Jurkat, Clone E6-1 (cell line): ENCODE measurements at regions not wholly inside any gene's neighbourhood (a gene's known extent, or its start where the extent isn't known, plus 50 kb on each side); places are given as distances from the start of the nearest gene placed in this dataset.
"Not testable (repeated sequence)": the region's sequence is repeated elsewhere in the genome, so short reads cannot be mapped to it uniquely, and the experiment has no call there.

ENCODE experiments used
- DNase-seq: peaks from one replicate; pipeline ENCODE4 v3.0.0-alpha.2; 2011; ENCODE audit warnings: low read depth, low spot score
- H3K4me3 ChIP-seq: 2 replicates; pipeline ENCODE4 v1.5.1; 2011; ENCODE audit warnings: mild to moderate bottlenecking, low read length, control low read depth, moderate library complexity

DNA sequence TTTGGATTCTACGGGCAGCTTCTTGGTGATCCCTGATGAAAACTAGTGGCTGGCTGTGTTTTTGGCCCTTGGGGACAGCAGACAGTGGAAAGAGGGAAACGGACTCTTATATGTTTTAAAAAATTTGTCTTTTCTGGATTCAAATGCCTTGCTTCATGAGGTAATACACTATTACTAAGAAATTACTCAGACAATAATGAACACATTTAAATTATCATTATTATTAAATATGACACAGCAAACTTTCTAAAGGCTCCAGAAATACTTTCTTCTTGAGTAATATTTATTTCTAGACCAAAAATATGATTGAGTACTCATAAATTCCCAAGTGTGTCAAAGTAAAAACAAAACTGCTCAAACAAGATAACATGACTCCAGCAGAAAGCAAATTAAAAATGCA, 520.7 kb upstream of the AADAT start:
- DNase-seq = no peak
- H3K4me3 ChIP-seq = no peak overlapping the region

DNA sequence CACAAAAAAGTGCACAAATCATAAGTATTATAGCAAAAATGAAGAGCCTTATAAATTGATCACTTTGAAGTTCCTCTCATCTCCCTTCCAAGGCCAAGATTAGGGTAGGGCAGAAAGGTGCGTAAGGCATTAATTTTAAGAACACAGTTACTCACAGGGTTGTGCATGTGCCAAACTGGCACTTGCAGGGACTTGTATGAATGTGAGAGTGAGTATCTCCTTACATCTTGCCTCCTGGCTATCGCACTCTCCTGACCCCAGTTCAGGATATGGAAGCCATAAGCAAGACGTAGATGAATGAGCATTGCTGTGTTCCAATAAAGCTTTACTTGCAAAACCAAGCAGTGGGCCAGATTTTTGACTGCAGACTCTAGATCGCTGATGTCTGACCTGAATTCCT, 510.1 kb upstream of the AADAT start:
- no peak for DNase-seq
- H3K4me3 ChIP-seq = no peak overlapping the region

DNA sequence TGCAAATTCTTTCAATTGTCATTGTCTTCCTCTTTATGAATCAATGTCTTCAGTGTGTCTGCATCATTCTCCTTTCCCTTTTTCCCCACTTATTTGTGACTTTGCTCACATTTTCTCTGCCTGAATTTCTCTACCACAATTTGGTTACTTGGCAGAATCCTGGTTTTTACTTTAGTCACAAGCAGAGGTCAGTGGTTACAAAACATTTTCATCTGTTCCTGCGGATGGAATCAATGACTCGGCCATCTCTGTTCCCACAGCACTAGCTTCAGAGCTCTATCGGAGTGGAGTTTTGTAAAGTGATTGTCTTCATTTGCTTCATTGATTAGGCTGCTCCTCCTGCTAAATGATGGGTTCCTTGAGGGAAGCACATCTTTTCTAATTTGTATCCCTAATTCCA, 501.3 kb upstream of the AADAT start:
- H3K4me3 ChIP-seq = no peak overlapping the region
- no peak for DNase-seq

DNA sequence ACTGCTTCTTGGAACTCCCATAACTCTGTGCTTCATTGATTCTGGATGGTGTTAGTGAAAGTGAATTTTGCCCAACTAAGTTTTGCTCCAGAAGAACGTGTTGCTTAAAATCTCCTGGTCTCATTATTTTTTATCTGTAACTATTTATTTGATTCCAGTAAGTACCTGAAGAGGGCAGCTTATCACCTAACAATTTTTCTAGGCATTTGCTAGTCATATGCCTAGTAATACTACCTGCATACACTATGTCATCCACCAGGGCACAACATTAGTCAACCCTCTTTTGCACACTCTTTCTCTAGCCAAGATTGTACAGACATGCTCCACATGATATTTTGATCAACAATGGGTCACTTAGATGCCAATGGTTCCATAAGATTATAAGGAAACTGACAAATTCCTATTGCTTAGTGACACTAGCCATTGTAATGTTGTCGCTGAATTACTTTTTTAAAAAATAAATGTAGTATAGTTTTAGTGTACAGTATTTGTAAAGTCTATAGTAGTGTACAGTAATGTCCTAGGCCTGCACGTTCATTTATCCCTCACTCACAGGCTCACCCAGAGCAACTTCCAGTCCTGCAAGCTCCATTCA, 499.9 kb upstream of the AADAT start:
- DNase-seq = peak; percentile 51
- no peak overlapping the region for H3K4me3 ChIP-seq

DNA sequence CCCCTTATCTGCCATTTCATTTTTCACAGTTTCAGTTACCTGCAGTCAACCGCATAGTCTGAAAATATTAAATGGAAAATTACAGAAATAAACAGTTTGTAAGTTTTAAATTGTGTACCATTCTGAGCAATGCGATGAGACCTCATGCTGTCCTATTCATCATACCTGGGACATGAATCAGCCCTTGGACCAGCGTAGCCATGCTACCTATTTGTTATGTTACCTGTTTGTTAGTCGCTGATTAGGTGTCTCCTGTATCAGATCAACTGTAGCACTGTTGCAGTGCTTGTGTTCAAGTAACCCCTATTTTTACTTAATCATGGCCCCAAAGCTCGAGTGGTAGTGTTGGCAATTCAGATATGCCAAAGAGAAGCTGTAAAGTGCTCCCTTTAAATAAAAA, 492.2 kb upstream of the AADAT start:
- no peak overlapping the region for H3K4me3 ChIP-seq
- no peak for DNase-seq

DNA sequence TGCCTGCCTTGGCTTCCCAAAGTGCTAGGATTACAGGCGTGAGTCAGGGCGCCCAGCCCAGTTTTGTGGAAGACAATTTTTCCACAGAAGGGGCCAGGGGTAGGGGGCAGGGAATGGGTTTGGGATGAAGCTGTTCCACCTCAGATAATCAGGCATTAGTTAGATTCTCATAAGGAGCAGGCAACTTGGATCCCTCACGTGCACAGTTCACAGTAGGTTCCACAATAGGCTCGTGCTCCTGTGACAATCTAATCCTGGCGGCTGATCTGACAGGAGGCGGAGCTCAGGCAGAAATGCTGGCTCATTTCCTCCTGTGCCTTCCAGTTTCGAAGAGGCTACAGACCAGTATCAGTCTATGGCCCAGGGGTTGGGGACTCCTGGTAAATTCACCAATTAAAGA, 491.6 kb upstream of the AADAT start:
- no peak for DNase-seq
- H3K4me3 ChIP-seq = no peak overlapping the region

DNA sequence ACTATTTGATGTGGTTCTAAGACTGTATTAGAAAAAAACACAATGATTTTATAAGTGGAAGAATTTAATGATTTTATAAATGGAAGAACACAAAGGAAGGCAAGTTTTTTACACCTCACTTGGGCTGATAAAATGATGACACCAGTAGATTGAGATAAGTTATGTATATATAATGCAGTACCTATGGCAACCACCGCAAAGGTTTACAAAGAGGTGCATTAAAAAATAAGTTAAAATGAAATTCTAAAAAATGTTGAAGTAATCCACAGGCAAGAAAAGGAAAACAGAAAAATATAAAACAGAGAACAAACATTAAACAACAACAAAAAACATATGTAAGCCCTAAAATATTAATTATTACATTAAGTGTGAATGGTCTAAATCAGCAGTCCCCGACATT, 490.9 kb upstream of the AADAT start:
- H3K4me3 ChIP-seq = no peak overlapping the region
- no peak for DNase-seq

DNA sequence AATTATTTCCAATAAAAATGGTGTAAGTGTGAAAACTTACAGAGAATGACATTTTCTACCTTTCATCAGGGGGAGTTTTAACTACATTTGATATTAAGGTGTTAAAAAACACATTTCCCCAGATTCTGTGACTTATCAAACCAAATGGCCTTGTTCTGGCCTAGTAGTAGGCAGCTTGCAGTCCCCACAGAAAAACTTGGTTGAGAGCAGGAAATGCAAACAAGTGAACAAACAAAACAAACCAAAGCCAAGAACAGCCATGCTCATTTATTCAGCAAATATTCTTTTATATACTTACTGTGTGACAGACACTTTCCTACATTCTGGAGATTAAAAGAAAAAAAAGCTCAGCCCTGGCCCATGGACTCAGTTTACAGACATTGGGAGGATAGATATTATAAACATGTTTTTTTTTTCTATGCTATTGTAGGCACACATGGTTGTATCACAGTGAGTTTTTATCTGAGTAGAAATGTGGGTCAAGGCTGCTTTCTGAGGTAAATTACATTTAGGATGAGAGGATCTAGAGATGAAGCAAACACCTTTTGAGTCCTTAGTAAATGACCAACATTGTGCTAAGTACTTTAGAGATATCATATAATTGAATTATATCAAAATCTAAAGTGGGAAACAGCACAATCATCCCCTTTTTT, 449.2 kb upstream of the AADAT start:
- no peak for DNase-seq
- H3K4me3 ChIP-seq = no peak overlapping the region

DNA sequence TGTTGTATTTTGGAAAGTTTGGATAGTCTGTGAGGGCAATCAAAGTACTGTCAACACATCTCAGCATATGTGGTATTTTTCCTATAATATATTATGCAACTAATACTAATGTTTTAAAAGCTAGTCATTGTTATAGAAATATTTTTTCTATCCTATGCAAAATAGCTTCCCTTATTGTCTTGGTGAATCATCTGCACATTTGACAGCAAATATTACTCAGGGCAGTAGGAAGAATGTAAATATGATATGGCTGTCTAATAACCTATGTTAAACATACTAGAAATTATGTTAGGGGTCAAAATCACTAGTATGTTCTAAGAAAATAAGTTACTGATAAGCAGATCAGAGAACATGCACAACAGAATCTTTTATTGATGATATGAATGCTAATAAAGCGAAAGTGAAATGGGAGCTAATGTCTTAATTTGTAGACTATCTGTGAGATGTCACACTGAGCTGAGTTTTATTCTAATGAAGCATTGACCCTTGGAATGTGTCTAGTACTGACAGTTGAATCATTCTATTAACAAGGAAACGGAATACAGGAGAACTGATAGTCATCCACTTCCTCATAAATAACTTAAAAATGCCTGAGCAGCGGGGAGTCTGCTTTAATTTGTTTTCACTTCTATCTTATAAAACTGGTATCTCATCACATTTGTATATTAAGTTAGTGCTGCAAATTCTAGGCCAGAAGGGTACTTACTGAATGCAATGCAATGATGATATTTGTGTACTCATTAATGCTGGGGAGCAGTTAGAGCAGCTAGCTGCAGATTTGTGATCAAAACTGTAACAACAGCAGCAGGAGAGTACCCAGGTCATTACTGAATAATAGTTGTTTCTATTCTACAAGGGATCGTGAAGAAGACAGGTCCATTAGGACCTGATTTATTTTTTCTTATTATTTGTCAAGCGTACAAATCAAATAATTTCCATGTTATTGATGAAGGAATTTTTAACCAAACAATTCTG, 440.3 kb upstream of the AADAT start:
- DNase-seq = no peak
- H3K4me3 ChIP-seq = no peak overlapping the region

DNA sequence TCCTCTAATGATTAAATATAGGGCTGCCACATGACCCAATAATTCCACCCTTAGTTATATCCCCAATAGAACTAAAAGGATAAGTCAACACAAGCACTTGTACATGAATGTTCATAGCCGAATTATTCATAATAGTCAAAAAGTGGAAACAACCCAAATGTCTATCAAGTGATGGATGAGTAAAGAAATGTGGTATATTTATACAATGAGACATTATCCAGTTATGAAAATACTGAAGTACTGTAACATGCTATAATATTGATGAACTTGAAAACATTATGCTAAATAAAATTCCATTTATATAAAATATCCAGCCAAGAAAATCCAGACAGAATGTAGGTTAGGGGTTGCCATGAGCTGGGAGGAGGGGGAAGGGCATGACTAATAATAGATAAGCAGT, 436.7 kb upstream of the AADAT start:
- no peak for DNase-seq
- no peak overlapping the region for H3K4me3 ChIP-seq

DNA sequence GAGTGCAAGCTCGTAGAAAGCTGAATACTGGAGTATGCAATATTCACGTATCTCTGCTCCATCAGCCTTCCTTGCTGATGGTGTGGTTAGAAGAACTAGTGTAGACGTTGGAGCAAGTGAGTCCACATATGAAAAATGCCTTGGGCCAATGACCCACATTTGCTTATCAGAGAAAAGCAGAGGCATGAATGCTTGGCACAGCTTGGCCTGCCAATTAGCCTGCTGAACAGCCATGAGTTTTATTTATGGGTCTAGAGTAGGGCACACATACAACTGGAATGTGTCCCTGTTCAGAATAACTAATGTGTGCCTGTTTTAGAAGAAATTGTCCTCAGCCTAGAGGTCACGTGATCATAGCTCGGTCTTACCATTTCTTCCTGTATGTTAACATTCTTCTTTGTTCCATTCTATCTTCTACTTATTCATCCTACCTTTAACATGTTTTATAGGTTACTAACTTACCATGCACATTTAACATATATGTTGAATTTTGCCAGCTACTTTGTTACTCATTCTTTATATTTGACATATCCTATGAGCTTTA, 432.7 kb upstream of the AADAT start:
- H3K4me3 ChIP-seq = no peak overlapping the region
- DNase-seq = no peak

DNA sequence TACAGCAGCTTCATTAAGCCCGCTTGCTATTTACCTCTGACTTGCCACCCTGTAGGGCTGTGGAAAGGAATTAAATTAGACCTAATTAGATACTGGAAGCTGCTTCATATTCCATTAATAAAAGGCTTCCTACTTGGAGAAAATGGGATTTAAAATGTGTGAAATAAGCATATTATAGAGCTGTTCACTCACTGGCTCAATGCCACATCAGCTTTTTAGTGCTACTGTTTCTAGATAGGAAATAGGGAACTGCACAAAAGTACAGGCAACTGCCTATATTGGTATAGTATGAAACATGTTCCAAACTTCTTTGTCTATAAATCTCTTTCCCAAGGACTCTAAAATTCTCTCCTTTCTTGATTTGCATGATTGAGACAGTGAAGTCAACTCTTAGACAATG, 407.9 kb upstream of the AADAT start:
- DNase-seq = no peak
- no peak overlapping the region for H3K4me3 ChIP-seq

DNA sequence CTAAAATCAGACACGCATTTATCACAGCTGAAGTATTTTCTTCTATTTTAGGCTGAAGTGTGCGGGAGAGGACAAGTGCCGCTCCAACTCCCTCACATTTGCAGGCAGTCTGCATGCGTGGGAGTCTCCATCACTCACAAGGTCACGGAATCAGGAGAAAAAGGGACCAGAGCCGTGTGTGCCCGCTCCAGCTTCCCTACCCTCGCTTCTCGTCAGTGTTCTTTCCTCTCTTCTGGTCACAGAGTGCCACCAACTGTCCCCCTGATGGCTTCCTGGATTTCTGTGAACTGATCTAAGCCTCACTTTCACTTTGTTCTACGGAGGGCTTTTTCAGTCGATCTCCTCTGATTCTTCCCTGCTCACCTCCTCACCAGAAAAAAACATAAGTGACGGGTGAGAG, 407.4 kb upstream of the AADAT start:
- no peak for DNase-seq

DNA sequence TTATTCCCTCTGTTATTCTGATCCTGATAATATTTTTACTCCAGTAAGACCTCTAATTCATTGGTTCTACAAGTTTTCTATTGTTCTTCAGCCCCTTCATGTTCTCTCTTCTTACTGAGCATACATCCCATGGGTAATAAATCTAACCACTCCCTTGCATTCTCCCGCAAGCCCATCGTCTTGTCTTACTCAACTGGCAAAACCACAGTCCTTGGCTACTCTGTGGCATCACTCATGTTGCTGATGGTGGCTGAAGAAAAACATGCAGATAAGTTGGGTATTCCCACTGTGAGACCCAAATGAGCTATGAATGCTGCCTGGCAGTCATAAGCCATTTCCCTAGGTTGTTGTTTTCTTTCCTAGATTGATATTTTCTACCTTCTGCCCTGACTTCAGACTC, 402.2 kb upstream of the AADAT start:
- no peak for DNase-seq
- no peak overlapping the region for H3K4me3 ChIP-seq

More for the DNA sequence above, 407.4 kb upstream of the AADAT start:
- no peak overlapping the region for H3K4me3 ChIP-seq

DNA sequence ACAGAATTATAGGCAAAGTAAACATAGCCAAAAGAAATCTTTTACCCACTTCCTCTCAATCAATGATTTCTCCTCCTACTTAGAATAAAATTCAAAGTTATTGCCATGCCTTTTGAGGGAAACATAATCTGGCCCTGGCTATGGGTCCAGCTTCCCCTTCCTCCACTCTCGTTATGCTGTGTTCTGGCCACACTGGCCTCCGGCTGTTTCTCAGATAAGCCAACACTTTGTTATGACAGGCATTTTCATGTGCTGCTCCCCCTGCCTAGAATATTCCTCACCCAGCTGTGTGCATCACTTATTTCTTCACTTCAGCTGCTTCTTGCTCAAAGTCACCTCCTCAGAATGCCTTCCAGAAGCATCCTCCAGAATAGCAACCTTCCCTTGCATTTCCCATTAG, 386.6 kb upstream of the AADAT start:
- H3K4me3 ChIP-seq = no peak overlapping the region
- no peak for DNase-seq

DNA sequence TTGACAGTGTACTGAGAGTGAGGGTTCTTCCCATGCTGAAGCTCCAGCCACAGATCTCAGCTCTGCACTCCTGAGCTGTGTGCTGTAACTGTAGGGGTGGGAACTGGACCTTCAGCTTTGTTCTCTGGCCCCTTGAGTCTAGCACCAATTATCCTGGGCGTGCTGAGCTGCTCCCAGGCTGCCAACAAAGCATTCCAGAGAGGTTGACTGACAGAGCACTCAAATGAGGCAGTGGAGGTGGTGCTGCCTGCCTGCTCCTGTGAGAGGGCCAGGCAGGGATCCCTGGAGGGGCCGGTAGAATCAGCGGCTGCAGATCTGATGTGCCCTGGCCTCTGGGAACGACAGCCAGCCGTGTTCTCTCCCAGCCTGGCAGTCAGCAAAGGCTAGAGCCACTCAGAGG, 375.7 kb upstream of the AADAT start:
- H3K4me3 ChIP-seq = no peak overlapping the region

DNA sequence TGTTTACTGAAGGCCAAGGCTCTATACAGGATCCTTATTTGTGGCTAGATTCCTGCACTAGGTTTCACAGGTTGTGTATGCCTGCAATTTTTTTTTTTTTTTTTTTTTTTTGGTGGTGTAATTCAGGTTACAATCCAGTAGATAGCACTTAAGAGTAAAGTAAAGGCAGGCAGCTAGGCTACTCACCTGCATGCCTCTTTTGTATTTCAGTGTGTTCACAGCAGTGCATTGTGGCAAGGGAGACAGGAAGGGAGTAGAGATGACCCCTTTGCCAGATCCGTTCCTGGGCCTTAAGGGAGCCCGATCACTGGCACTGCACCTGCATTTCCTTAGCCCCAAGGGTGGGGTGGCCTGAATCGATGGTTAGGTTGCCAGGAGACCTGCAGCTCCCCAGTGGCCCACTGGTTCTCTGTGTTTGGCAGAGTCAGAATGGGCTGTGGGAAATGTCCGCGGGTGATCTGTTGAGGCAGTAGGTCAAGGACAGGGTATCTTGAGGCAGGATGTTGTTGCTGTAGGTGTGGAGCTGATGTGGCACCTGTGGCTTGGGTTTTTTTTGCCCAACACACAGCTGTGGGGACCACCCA, 374.9 kb upstream of the AADAT start:
- no peak for DNase-seq
- H3K4me3 ChIP-seq = no peak overlapping the region

More for the DNA sequence above, 375.7 kb upstream of the AADAT start:
- DNase-seq = no peak

DNA sequence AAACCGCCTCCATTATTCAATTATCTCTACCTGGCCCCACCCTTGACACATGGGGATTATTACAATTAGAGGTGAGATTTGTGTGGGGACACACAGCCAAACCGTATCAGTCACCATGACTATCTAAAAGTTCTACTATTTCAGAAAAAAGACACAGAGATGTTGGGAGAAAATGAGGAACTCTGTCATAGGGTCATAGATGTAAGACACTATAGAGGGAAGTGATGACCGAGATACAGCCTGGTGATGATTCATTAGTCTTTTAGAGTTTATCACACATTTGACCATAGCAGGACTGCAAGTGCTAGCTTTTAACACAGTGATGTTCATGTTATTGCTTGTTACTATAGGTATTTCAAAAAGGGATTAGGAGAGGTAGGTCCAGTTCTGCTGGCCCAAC, 357.0 kb upstream of the AADAT start:
- no peak overlapping the region for H3K4me3 ChIP-seq
- DNase-seq = no peak

DNA sequence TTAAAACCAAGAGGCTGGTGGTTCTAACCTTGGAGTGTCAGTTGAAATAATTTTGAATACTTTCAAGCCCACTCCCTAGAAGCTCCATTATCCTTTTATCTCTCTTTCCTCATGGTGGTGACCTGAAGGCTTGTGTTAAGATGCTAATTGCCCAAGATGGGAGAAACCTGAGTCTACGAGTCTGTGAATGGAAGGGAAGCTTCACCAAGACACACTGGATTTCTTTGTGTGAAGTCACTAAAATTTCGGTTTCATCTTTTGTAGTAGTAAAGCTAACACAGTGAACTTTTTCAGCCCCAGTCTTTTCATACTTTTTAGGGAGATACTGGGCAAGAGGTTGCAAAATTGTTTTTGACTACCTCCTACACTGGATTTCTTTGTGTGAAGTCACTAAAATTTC, 351.4 kb upstream of the AADAT start:
- not testable (repeated sequence) for H3K4me3 ChIP-seq, DNase-seq

DNA sequence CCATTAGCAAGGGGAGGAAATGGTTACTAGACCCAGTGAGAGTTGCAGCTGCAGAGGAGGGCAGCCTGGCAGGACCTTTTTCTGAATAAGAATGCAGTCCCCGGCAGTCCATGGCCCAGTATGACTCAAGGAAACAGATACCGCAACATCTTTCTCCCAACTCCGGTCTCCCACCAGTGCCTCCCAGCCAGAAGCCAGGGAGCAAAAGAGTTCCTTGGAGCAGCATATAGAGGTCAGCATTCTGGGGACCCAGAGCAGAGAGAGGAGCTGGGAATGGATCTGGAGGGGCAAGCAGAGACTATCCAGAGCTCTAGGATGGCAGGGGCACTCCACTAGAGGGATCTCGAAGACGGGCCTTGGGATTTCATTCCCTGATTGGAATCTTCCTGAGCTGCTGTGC, 339.2 kb upstream of the AADAT start:
- no peak overlapping the region for H3K4me3 ChIP-seq
- DNase-seq = no peak
